ENCODE measurements at regions not wholly inside any gene's neighbourhood (a gene's known extent, or its start where the extent isn't known, plus 50 kb on each side); places are given as distances from the start of the nearest gene placed in this dataset.

DNA sequence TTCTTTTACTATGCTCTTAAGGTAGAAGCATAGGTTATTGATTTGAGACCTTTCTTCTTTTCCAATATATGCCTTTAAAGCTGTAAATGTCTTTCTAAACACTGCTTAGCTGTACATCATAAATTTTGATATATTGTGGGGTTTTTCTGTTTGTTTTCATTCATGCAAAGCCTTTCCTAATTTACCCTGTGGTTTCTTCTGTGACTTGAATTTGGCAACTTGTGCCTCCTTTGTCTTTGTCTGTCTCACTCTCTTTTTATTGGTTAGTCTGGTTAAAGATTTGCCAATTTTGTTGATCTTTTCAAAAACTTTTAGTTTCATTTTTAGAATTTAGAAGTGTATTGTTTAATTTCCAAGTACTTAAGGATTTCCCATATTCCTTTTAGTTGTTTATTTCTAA, 343.1 kb downstream of the OXSM start:
- TF ChIP-seq, protein P1, sequence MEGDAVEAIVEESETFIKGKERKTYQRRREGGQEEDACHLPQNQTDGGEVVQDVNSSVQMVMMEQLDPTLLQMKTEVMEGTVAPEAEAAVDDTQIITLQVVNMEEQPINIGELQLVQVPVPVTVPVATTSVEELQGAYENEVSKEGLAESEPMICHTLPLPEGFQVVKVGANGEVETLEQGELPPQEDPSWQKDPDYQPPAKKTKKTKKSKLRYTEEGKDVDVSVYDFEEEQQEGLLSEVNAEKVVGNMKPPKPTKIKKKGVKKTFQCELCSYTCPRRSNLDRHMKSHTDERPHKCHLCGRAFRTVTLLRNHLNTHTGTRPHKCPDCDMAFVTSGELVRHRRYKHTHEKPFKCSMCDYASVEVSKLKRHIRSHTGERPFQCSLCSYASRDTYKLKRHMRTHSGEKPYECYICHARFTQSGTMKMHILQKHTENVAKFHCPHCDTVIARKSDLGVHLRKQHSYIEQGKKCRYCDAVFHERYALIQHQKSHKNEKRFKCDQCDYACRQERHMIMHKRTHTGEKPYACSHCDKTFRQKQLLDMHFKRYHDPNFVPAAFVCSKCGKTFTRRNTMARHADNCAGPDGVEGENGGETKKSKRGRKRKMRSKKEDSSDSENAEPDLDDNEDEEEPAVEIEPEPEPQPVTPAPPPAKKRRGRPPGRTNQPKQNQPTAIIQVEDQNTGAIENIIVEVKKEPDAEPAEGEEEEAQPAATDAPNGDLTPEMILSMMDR (IDR thresholded peaks at IDR 0.05; ENCODE audit: low read depth, low read length), result no peak
- no peak for TF ChIP-seq EZH2phosphoT487 (IDR thresholded peaks at IDR 0.05; ENCODE audit: low read depth)

Data from OCI-LY3 (cell line).